ENCODE measurements at regions not wholly inside any gene's neighbourhood (a gene's known extent, or its start where the extent isn't known, plus 50 kb on each side); places are given as distances from the start of the nearest gene placed in this dataset.

GRCh38 chr16:63200940-63201339, 1164.7 kb upstream of the CDH8 start:
- Histone ChIP-seq H3K4me1 (ENCODE audit: control insufficient read depth in 1 of 2, insufficient read depth in 2 of 2, low read length in 2 of 2) (no peaks in the 10 kb centered on the region), H3K9me3 (ENCODE audit: control insufficient read depth in 1 of 2, low read length in 2 of 2) (no peaks in the 10 kb centered on the region), H3K27me3 (ENCODE audit: low read depth, low read length) (no peaks in the 10 kb centered on the region), H3K36me3 (ENCODE audit: control insufficient read depth in 1 of 2, insufficient read depth in 2 of 2, low read length in 2 of 2) (no peaks in the 10 kb centered on the region), H3K27ac (ENCODE audit: low read length) (no peak overlapping the region), H3K4me3 (ENCODE audit: low read depth in 1 of 2, low read length in 2 of 2) (no peak overlapping the region)

DNA sequence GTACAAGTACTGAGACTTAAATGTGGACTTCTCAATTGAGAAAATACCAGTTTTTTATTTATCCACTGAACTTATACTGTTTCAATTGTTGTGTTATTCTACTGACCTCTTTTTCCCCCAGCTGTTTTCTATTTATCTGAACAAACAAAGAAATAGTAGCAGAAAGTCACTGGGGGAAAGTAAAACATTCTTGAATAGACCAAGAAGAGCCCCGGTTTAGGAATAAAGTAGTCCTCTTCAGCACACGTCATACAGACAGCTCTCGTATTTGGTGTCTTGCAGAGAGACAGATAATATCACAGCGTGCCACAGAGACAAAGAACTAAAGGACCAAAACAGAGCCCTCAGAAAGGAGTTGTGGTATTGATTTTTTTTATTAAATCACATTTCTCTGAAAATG, 1159.1 kb upstream of the CDH8 start:
- Histone ChIP-seq H3K36me3 (ENCODE audit: control insufficient read depth in 1 of 2, insufficient read depth in 2 of 2, low read length in 2 of 2) (no peaks in the 10 kb centered on the region), H3K9me3 (ENCODE audit: control insufficient read depth in 1 of 2, low read length in 2 of 2) (no peaks in the 10 kb centered on the region), H3K4me3 (ENCODE audit: low read depth in 1 of 2, low read length in 2 of 2) (no peak overlapping the region), H3K4me1 (ENCODE audit: control insufficient read depth in 1 of 2, insufficient read depth in 2 of 2, low read length in 2 of 2) (no peaks in the 10 kb centered on the region), H3K27ac (ENCODE audit: low read length) (no peak overlapping the region), H3K27me3 (ENCODE audit: low read depth, low read length) (no peaks in the 10 kb centered on the region)

GRCh38 chr16:63192980-63193379, 1156.7 kb upstream of the CDH8 start:
- Histone ChIP-seq H3K4me1 (ENCODE audit: control insufficient read depth in 1 of 2, insufficient read depth in 2 of 2, low read length in 2 of 2) (no peaks in the 10 kb centered on the region), H3K27me3 (ENCODE audit: low read depth, low read length) (no peaks in the 10 kb centered on the region), H3K27ac (ENCODE audit: low read length) (no peak overlapping the region), H3K36me3 (ENCODE audit: control insufficient read depth in 1 of 2, insufficient read depth in 2 of 2, low read length in 2 of 2) (no peaks in the 10 kb centered on the region), H3K9me3 (ENCODE audit: control insufficient read depth in 1 of 2, low read length in 2 of 2) (no peaks in the 10 kb centered on the region), H3K4me3 (ENCODE audit: low read depth in 1 of 2, low read length in 2 of 2) (no peak overlapping the region)

- H3K36me3 ChIP-seq (ENCODE audit: control insufficient read depth in 1 of 2, insufficient read depth in 2 of 2, low read length in 2 of 2): no peaks in the 10 kb centered on the region
- H3K9me3 ChIP-seq (ENCODE audit: control insufficient read depth in 1 of 2, low read length in 2 of 2): no peaks in the 10 kb centered on the region
- H3K27me3 ChIP-seq (ENCODE audit: low read depth, low read length): no peaks in the 10 kb centered on the region
- no peak overlapping the region for H3K27ac ChIP-seq (ENCODE audit: low read length)
- H3K4me1 ChIP-seq (ENCODE audit: control insufficient read depth in 1 of 2, insufficient read depth in 2 of 2, low read length in 2 of 2): no peaks in the 10 kb centered on the region
- no peak overlapping the region for H3K4me3 ChIP-seq (ENCODE audit: low read depth in 1 of 2, low read length in 2 of 2)
Observed at GRCh38 chr16:63188086-63188771, 1152.0 kb upstream of the CDH8 start.

GRCh38 chr16:63187638-63188037, 1151.4 kb upstream of the CDH8 start:
- no peak overlapping the region for H3K4me3 ChIP-seq (ENCODE audit: low read depth in 1 of 2, low read length in 2 of 2)
- no peaks in the 10 kb centered on the region for H3K4me1 ChIP-seq (ENCODE audit: control insufficient read depth in 1 of 2, insufficient read depth in 2 of 2, low read length in 2 of 2)
- H3K27ac ChIP-seq (ENCODE audit: low read length): no peak overlapping the region
- no peaks in the 10 kb centered on the region for H3K27me3 ChIP-seq (ENCODE audit: low read depth, low read length)
- H3K9me3 ChIP-seq (ENCODE audit: control insufficient read depth in 1 of 2, low read length in 2 of 2): no peaks in the 10 kb centered on the region
- H3K36me3 ChIP-seq (ENCODE audit: control insufficient read depth in 1 of 2, insufficient read depth in 2 of 2, low read length in 2 of 2): no peaks in the 10 kb centered on the region

DNA sequence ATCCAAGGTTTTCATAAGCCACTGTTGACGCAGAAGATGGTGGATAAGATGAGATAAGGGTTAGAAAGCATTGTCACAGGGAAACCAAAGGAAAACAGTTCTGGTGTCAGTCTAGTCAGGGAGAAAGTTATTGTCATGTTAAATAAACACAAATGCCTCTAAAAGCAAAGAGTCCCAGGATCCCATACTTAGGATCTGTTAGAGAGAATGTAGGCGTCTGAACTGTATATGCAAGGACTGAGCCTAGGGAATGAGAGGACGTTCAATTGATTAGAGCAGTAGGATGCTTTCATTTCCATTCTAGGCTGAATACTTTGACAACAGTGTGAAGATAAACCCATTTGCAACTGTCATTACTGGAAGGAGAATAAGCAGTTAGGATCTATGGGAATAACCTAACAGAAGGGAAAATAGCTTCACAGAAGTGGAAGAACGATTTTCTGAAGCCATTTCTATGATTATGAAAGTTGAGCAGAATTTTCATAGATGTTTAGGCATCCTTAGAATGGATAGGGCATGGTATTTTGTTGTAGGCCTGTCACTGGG, 1149.1 kb upstream of the CDH8 start:
- H3K36me3 ChIP-seq (ENCODE audit: control insufficient read depth in 1 of 2, insufficient read depth in 2 of 2, low read length in 2 of 2): no peaks in the 10 kb centered on the region
- no peak overlapping the region for H3K4me3 ChIP-seq (ENCODE audit: low read depth in 1 of 2, low read length in 2 of 2)
- H3K9me3 ChIP-seq (ENCODE audit: control insufficient read depth in 1 of 2, low read length in 2 of 2): no peaks in the 10 kb centered on the region

DNA sequence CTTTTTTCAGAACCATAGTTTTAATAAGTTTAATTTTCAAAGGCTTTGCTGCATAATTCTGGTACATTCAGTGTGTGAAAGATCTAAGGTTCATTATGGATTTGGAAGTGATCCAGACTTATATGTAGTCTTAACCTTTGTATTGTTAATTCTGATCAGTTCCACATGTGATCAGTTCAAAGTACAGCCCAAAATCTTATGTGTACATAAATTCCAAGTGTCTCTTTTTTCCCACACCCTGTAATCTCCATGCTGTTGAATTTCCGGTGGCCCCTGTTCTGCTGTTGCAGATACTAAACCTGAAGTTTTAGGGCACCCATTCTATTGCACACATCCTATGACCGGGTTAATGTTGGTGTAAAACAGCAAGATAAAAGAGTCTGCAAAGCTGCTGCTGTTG, 1147.5 kb upstream of the CDH8 start:
- no peak overlapping the region for H3K4me3 ChIP-seq (ENCODE audit: low read depth in 1 of 2, low read length in 2 of 2)
- H3K4me1 ChIP-seq (ENCODE audit: control insufficient read depth in 1 of 2, insufficient read depth in 2 of 2, low read length in 2 of 2): no peaks in the 10 kb centered on the region
- H3K36me3 ChIP-seq (ENCODE audit: control insufficient read depth in 1 of 2, insufficient read depth in 2 of 2, low read length in 2 of 2): no peaks in the 10 kb centered on the region
- no peak overlapping the region for H3K27ac ChIP-seq (ENCODE audit: low read length)
- H3K9me3 ChIP-seq (ENCODE audit: control insufficient read depth in 1 of 2, low read length in 2 of 2): no peaks in the 10 kb centered on the region
- H3K27me3 ChIP-seq (ENCODE audit: low read depth, low read length): no peaks in the 10 kb centered on the region

More for the DNA sequence above, 1149.1 kb upstream of the CDH8 start:
- Histone ChIP-seq H3K4me1 (ENCODE audit: control insufficient read depth in 1 of 2, insufficient read depth in 2 of 2, low read length in 2 of 2) (no peaks in the 10 kb centered on the region), H3K27ac (ENCODE audit: low read length) (no peak overlapping the region), H3K27me3 (ENCODE audit: low read depth, low read length) (no peaks in the 10 kb centered on the region)

GRCh38 chr16:63175313-63175712, 1139.1 kb upstream of the CDH8 start:
- Histone ChIP-seq H3K27me3 (ENCODE audit: low read depth, low read length) (no peaks in the 10 kb centered on the region), H3K4me1 (ENCODE audit: control insufficient read depth in 1 of 2, insufficient read depth in 2 of 2, low read length in 2 of 2) (no peaks in the 10 kb centered on the region), H3K4me3 (ENCODE audit: low read depth in 1 of 2, low read length in 2 of 2) (no peak overlapping the region), H3K27ac (ENCODE audit: low read length) (no peak overlapping the region), H3K9me3 (ENCODE audit: control insufficient read depth in 1 of 2, low read length in 2 of 2) (no peaks in the 10 kb centered on the region), H3K36me3 (ENCODE audit: control insufficient read depth in 1 of 2, insufficient read depth in 2 of 2, low read length in 2 of 2) (no peaks in the 10 kb centered on the region)

GRCh38 chr16:63174801-63175200, 1138.6 kb upstream of the CDH8 start:
- no peaks in the 10 kb centered on the region for H3K9me3 ChIP-seq (ENCODE audit: control insufficient read depth in 1 of 2, low read length in 2 of 2)
- no peak overlapping the region for H3K4me3 ChIP-seq (ENCODE audit: low read depth in 1 of 2, low read length in 2 of 2)
- H3K36me3 ChIP-seq (ENCODE audit: control insufficient read depth in 1 of 2, insufficient read depth in 2 of 2, low read length in 2 of 2): no peaks in the 10 kb centered on the region

DNA sequence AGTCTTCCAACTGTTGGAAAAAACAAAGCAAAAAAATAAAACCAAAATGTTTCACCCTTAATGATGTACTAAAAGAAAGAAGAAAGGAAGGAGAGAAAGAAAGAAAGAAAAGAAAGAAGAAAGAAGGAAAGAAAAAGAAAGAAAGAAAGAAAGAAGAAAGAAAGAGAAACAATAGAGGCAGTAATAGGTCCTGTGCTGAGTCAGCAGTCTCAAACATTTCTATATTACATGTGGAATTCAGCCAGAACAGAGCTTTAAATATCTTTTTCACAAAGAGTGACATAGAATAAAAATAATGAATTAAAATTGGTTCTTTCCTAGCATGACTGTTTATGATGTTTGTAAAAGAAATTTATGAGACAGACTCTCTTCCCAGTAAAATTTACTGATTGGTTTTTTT, 1135.3 kb upstream of the CDH8 start:
- Histone ChIP-seq H3K27me3 (ENCODE audit: low read depth, low read length) (no peaks in the 10 kb centered on the region), H3K27ac (ENCODE audit: low read length) (no peak overlapping the region), H3K9me3 (ENCODE audit: control insufficient read depth in 1 of 2, low read length in 2 of 2) (no peaks in the 10 kb centered on the region), H3K36me3 (ENCODE audit: control insufficient read depth in 1 of 2, insufficient read depth in 2 of 2, low read length in 2 of 2) (no peaks in the 10 kb centered on the region), H3K4me3 (ENCODE audit: low read depth in 1 of 2, low read length in 2 of 2) (no peak overlapping the region), H3K4me1 (ENCODE audit: control insufficient read depth in 1 of 2, insufficient read depth in 2 of 2, low read length in 2 of 2) (no peaks in the 10 kb centered on the region)

More at GRCh38 chr16:63174801-63175200, 1138.6 kb upstream of the CDH8 start:
- H3K27ac ChIP-seq (ENCODE audit: low read length): no peak overlapping the region
- H3K27me3 ChIP-seq (ENCODE audit: low read depth, low read length): no peaks in the 10 kb centered on the region
- no peaks in the 10 kb centered on the region for H3K4me1 ChIP-seq (ENCODE audit: control insufficient read depth in 1 of 2, insufficient read depth in 2 of 2, low read length in 2 of 2)

DNA sequence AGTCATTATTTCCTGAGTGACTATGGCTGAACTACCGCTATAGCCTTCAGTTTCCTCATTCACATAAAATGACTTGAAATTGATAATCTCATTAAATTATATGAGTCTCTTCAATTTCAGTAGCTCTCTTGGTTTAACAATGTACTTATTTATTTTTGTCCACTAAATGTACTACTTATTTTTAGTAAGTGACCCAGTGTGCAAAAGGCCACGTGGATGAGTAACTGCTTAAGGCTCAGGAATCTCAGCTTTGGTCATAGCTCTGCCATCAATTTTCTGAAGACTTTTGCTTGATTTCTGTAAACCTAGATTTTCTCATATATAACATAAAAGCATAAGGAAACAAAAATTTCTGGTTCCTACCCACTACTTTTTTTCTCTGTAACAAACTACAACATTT, 1132.9 kb upstream of the CDH8 start:
- Histone ChIP-seq H3K27me3 (ENCODE audit: low read depth, low read length) (no peaks in the 10 kb centered on the region), H3K36me3 (ENCODE audit: control insufficient read depth in 1 of 2, insufficient read depth in 2 of 2, low read length in 2 of 2) (no peaks in the 10 kb centered on the region), H3K4me1 (ENCODE audit: control insufficient read depth in 1 of 2, insufficient read depth in 2 of 2, low read length in 2 of 2) (no peaks in the 10 kb centered on the region), H3K27ac (ENCODE audit: low read length) (no peak overlapping the region), H3K9me3 (ENCODE audit: control insufficient read depth in 1 of 2, low read length in 2 of 2) (no peaks in the 10 kb centered on the region), H3K4me3 (ENCODE audit: low read depth in 1 of 2, low read length in 2 of 2) (no peak overlapping the region)

GRCh38 chr16:63157818-63158217, 1121.6 kb upstream of the CDH8 start:
- Histone ChIP-seq H3K27me3 (ENCODE audit: low read depth, low read length) (no peaks in the 10 kb centered on the region), H3K4me1 (ENCODE audit: control insufficient read depth in 1 of 2, insufficient read depth in 2 of 2, low read length in 2 of 2) (no peaks in the 10 kb centered on the region), H3K36me3 (ENCODE audit: control insufficient read depth in 1 of 2, insufficient read depth in 2 of 2, low read length in 2 of 2) (no peaks in the 10 kb centered on the region), H3K4me3 (ENCODE audit: low read depth in 1 of 2, low read length in 2 of 2) (no peak overlapping the region), H3K27ac (ENCODE audit: low read length) (no peak overlapping the region), H3K9me3 (ENCODE audit: control insufficient read depth in 1 of 2, low read length in 2 of 2) (no peaks in the 10 kb centered on the region)

All from muscle layer of duodenum (tissue), 2 donors.